ENCODE measurements at regions not wholly inside any gene's neighbourhood (a gene's known extent, or its start where the extent isn't known, plus 50 kb on each side); places are given as distances from the start of the nearest gene placed in this dataset.

DNA sequence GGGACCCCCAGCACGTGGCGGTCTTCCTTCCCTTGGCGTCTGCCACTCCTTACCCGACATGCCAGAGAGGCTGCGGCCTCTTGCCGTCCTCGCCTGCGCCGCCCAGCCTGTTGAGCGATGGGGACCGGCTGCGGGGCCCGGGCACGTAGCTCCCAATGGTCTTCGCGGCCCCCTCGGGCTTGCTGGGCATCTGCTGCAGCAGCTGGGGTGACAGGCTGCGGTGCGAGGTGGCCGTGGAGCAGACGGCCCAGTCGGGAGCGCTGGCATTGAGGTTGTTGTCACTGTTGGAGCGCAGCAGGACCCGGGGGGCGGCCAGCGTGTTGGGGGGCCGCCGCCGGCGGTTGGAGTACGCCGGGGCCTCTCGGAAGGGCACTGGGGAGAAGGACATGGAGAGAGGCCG is 422.0 kb downstream of the CTTN start:
- DNase-seq (no peak), ATAC-seq (no peak)
- peaks cover 0 to 33% (median 9%) of the 10 kb centered on the region in 3 donors for H3K27me3 ChIP-seq (ENCODE audit: insufficient read depth in 3 of 3, low read length in 2 of 3)
- intact Hi-C loops (cut with DNase I): no loop called here
- no peaks in the 10 kb centered on the region for H3K9me3 ChIP-seq
- TF ChIP-seq, protein P1, sequence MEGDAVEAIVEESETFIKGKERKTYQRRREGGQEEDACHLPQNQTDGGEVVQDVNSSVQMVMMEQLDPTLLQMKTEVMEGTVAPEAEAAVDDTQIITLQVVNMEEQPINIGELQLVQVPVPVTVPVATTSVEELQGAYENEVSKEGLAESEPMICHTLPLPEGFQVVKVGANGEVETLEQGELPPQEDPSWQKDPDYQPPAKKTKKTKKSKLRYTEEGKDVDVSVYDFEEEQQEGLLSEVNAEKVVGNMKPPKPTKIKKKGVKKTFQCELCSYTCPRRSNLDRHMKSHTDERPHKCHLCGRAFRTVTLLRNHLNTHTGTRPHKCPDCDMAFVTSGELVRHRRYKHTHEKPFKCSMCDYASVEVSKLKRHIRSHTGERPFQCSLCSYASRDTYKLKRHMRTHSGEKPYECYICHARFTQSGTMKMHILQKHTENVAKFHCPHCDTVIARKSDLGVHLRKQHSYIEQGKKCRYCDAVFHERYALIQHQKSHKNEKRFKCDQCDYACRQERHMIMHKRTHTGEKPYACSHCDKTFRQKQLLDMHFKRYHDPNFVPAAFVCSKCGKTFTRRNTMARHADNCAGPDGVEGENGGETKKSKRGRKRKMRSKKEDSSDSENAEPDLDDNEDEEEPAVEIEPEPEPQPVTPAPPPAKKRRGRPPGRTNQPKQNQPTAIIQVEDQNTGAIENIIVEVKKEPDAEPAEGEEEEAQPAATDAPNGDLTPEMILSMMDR (IDR thresholded peaks at IDR 0.05): no peak
- WGBS, 3 donors: 92 to 94% (median 93%) methylated on average over 31 to 35 of the region's 35 CpGs
- H3K4me1 ChIP-seq: no peaks in the 10 kb centered on the region
- H3K27ac ChIP-seq: no peak overlapping the region
- H3K36me3 ChIP-seq (ENCODE audit: insufficient read depth in 1 of 2, low read depth in 1 of 2): no peaks in the 10 kb centered on the region
- no peak overlapping the region for H3K4me3 ChIP-seq

DNA sequence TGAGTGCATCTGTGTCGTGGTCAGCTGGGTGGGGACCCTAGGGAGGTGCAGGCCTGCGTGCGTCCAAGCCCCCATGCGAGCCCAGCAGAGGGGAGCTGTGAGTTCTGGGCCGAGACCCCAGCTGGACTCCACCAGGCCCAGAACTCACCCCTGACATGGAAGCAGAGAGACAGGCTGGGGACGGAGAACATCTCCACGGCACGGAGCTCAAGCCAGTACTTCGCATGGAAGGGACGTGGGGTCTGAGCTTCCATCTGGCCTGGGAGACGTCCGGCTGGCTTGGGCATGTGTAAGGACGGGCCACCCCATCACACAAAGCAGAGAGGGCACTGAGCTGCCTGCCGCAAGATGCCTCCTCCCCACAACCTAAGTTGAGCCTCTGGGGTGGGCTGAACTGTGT is 422.4 kb downstream of the CTTN start:
- H3K4me1 ChIP-seq: no peaks in the 10 kb centered on the region
- TF ChIP-seq, protein P1 (IDR thresholded peaks at IDR 0.05): no peak
- H3K9me3 ChIP-seq: no peaks in the 10 kb centered on the region
- no peak for ATAC-seq
- H3K4me3 ChIP-seq: no peak overlapping the region
- H3K27me3 ChIP-seq (ENCODE audit: insufficient read depth in 3 of 3, low read length in 2 of 3): peaks cover 0 to 36% (median 9%) of the 10 kb centered on the region in 3 donors
- no peak overlapping the region for H3K27ac ChIP-seq
- intact Hi-C loops (cut with DNase I): no loop called here
- DNase-seq: no peak
- H3K36me3 ChIP-seq (ENCODE audit: insufficient read depth in 1 of 2, low read depth in 1 of 2): no peaks in the 10 kb centered on the region
- WGBS, 3 donors: 87 to 94% (median 92%) methylated on average over 11 to 14 of the region's 14 CpGs

DNA sequence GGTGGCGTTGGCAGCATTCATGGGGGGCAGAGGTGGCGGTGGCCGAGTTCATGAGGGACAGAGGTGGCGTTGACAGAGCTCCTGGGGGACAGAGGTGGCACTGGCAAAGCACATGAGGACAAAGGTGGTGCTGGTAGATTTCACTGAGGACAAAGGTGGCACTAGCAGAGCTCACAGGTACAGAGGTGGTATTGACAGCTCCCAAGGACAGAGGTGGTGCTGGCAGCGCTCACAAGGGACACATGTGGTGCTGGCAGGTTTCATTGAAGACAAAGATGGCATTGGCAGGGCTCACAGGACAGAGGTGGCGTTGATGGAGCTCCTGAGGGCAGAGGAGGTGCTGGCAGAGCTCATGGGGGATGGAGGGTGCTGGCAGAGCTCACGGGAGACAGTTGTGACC is 425.4 kb downstream of the CTTN start:
- Histone ChIP-seq H3K36me3 (ENCODE audit: insufficient read depth in 1 of 2, low read depth in 1 of 2) (no peaks in the 10 kb centered on the region), H3K4me1 (peaks cover 4% of the 10 kb centered on the region), H3K4me3 (no peak overlapping the region), H3K27me3 (ENCODE audit: insufficient read depth in 3 of 3, low read length in 2 of 3) (peaks cover 0 to 62% (median 22%) of the 10 kb centered on the region in 3 donors), H3K9me3 (no peaks in the 10 kb centered on the region), H3K27ac (no peak overlapping the region)
- DNase-seq (no peak), ATAC-seq (no peak)
- intact Hi-C loops (cut with DNase I): no loop called here
- TF ChIP-seq, protein P1 (IDR thresholded peaks at IDR 0.05): no peak
- WGBS, 3 donors: 82 to 89% (median 84%) methylated on average over 6 to 7 of the region's 7 CpGs

DNA sequence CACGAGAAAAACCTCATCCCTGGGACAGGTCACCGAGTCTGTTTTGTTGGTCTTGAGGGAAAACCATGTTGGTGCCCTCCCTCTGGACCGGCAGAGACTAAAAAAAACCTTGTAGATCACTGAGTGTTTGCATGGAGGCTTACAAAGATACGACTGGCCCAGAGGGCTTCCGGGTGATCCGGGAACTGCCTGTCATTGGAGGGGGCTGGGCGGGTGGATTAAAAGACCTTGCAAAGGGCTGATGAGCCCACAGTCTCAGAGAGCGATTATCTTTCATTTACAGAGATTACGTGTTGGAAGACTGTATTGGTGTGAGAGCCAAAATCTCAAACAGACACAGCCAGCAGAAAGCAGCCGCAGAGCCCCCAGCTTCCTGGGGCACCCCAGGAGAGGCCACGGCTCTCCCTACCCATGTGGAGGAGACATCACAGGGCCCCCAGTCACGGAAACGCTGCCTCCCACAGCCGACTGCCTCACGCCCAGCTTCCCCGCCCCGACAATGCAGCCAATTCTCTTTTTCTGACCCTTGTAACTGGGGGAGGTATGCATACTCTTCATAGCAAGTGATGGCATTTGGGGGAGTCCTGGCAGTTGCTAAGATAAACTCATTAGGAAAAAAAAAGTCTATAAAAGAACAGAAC is 426.4 kb downstream of the CTTN start:
- Histone ChIP-seq H3K4me1 (peaks cover 4% of the 10 kb centered on the region), H3K36me3 (ENCODE audit: insufficient read depth in 1 of 2, low read depth in 1 of 2) (no peaks in the 10 kb centered on the region), H3K4me3 (no peak overlapping the region), H3K27ac (no peak overlapping the region), H3K9me3 (no peaks in the 10 kb centered on the region), H3K27me3 (ENCODE audit: insufficient read depth in 3 of 3, low read length in 2 of 3) (peaks cover 0 to 71% (median 23%) of the 10 kb centered on the region in 3 donors)
- ATAC-seq (no peak), DNase-seq (no peak)
- intact Hi-C loops (cut with DNase I): no loop called here
- WGBS, 3 donors: 15 to 16% (median 16%) methylated on average over 17 of the region's 17 CpGs
- TF ChIP-seq, protein P1 (IDR thresholded peaks at IDR 0.05): no peak
